Activated B cell treated with CpG ODN at 0.5 μM for 24 hours (primary cell): ENCODE measurements at regions not wholly inside any gene's neighbourhood (a gene's known extent, or its start where the extent isn't known, plus 50 kb on each side); places are given as distances from the start of the nearest gene placed in this dataset.

Source experiments
- ATAC-seq: fragments of 200-7000 bp; cut with Tn5 transposase; one replicate; pipeline ENCODE4 v1.10.0; 2021; ENCODE audit warnings: low read depth, mild to moderate bottlenecking, moderate library complexity
- CTCF ChIA-PET: fragments of 350-600 bp; sonication (Branson Sonifier 250); formaldehyde crosslinking; loops from one replicate; lab custom pipeline; 2021; ENCODE audit warnings: antibody characterized with exemption; lab: Charles Lee
- POLR2A ChIA-PET: fragments of 350-600 bp; sonication (Branson Sonifier 250); formaldehyde crosslinking; loops from one replicate; lab custom pipeline; 2021; ENCODE audit warnings: antibody characterized with exemption; lab: Charles Lee
- DNase-seq: peaks from one replicate; pipeline ENCODE4 v3.0.0; 2022
- H3K27ac Mint-ChIP-seq: one replicate; pipeline ENCODE4 v1.8.0; 2020; ENCODE audit warnings: mixed read lengths
- H3K27me3 Mint-ChIP-seq: one replicate; pipeline ENCODE4 v1.8.0; 2021; ENCODE audit warnings: mixed read lengths
- H3K36me3 Mint-ChIP-seq: one replicate; pipeline ENCODE4 v1.8.0; 2021; ENCODE audit warnings: low read depth, mixed read lengths
- H3K4me1 Mint-ChIP-seq: one replicate; pipeline ENCODE4 v1.8.0; 2021; ENCODE audit warnings: mixed read lengths
- H3K4me3 Mint-ChIP-seq: one replicate; pipeline ENCODE4 v1.8.0; 2020; ENCODE audit warnings: mild to moderate bottlenecking, mixed read lengths
- H3K9me3 Mint-ChIP-seq: one replicate; pipeline ENCODE4 v1.8.0; 2020; ENCODE audit warnings: mixed read lengths
- intact Hi-C: fragments of 100-400 bp; cut with micrococcal nuclease; formaldehyde crosslinking; loops from one replicate; pipeline ENCODE4 v1.15.1; 2024
- TF ChIP-seq, protein P1 (sequence below): fragments of 200-600 bp; IDR thresholded peaks from one replicate; pipeline ENCODE4 v1.8.0; 2022; ENCODE audit warnings: antibody characterized with exemption, mild to moderate bottlenecking

DNA sequence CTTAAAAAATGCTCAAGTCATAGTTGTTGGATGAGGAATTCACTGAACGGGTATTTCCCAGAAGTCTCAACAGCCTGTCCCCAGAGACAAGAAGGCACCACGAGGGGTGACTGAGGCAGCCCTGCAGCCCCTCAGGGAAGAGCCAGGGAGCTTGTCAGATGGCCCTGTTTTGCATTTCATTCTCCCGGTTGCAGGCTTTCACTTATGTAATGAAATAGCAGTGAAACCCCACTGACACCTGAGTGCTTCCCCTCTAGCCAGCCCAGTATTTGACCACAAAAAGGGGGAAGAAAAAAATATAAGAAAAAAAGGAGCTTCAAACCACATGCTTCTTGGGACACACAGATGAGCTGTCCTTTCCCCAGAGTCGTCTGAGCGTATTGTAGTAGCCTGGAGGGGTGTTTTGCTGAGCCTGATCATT, 75.3 kb upstream of the IL12B start:
- TF ChIP-seq, protein P1, sequence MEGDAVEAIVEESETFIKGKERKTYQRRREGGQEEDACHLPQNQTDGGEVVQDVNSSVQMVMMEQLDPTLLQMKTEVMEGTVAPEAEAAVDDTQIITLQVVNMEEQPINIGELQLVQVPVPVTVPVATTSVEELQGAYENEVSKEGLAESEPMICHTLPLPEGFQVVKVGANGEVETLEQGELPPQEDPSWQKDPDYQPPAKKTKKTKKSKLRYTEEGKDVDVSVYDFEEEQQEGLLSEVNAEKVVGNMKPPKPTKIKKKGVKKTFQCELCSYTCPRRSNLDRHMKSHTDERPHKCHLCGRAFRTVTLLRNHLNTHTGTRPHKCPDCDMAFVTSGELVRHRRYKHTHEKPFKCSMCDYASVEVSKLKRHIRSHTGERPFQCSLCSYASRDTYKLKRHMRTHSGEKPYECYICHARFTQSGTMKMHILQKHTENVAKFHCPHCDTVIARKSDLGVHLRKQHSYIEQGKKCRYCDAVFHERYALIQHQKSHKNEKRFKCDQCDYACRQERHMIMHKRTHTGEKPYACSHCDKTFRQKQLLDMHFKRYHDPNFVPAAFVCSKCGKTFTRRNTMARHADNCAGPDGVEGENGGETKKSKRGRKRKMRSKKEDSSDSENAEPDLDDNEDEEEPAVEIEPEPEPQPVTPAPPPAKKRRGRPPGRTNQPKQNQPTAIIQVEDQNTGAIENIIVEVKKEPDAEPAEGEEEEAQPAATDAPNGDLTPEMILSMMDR, result no peak
- H3K36me3 Mint-ChIP-seq, result no peaks in the 10 kb centered on the region
- ChIA-PET CTCF (interaction anchor here (1.2 to 1.4 kb wide), 2 partner anchors 72 to 73 kb away, joined by 4 to 5 read pairs; no protein-coding TSS in a partner anchor), POLR2A (interaction anchor here (0.6 to 1.2 kb wide), 10 partner anchors 20 to 198 kb away, joined by 3 to 6 read pairs (median 4); no protein-coding TSS in a partner anchor)
- peak overlapping the region; percentile 29 for H3K4me3 Mint-ChIP-seq
- peak; percentile 35 for DNase-seq
- peak overlapping the region; percentile 74 for H3K27ac Mint-ChIP-seq
- no peaks in the 10 kb centered on the region for H3K9me3 Mint-ChIP-seq
- ATAC-seq, result peak; percentile 86
- intact Hi-C loops, result loop anchor here (1.0 kb wide), 3 partner anchors 22 to 74 kb away; no protein-coding TSS in a partner anchor
- H3K27me3 Mint-ChIP-seq, result no peaks in the 10 kb centered on the region
- H3K4me1 Mint-ChIP-seq, result peaks cover 47% of the 10 kb centered on the region

DNA sequence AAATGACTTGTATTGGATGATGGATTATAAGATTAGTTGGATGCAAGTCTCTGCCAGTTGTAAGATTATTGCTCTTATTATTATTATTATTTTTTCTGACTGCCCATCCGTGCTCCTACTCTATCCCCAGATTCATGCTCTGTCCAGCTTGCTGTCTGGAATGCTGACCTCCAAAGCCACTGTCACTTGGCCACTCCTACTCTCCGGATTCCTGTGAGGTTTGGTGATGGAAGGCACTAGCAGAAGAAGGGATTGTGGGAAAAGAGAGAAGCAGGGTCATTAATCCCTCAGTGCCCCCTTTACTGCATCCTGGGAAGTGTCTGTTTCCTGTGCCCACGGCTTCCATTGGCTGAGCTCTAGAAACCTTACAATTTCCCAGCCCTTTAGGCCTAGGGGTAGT, 76.3 kb upstream of the IL12B start:
- Mint-ChIP-seq H3K27ac (no peak overlapping the region), H3K36me3 (no peaks in the 10 kb centered on the region), H3K4me1 (peaks cover 54% of the 10 kb centered on the region), H3K27me3 (no peaks in the 10 kb centered on the region), H3K4me3 (no peak overlapping the region), H3K9me3 (no peaks in the 10 kb centered on the region)
- DNase-seq (no peak), ATAC-seq (no peak)
- ChIA-PET POLR2A (interaction anchor here (1.1 kb wide), 1 partner anchor 9 kb away, joined by 4 read pairs; no protein-coding TSS in a partner anchor), CTCF (interaction anchor here (1.4 kb wide), 1 partner anchor 73 kb away, joined by 4 read pairs; no protein-coding TSS in a partner anchor)
- TF ChIP-seq, protein P1, result no peak
- intact Hi-C loops, result no loop called here

DNA sequence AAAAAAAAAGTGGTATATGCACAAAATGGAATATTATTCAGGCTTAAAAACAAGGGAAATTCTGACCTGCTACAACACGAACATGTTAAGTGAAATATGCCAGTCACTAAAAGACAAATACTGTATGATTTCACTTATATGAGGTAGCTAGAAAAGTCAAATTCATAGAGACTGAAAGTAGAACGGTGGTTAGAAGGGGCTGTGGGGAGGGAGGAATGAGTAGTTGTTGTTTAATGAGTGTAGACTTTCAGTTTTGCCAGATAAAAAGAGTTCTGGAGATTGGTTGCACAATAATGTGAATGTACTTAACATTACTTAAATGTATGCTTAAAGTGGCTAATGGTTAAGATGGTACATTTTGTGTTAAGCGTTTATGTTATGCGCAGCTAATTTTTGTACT, 79.5 kb upstream of the IL12B start:
- H3K27ac Mint-ChIP-seq, result no peak overlapping the region
- H3K27me3 Mint-ChIP-seq, result no peaks in the 10 kb centered on the region
- intact Hi-C loops, result no loop called here
- DNase-seq (no peak), ATAC-seq (no peak)
- no peaks in the 10 kb centered on the region for H3K9me3 Mint-ChIP-seq
- TF ChIP-seq, protein P1, result no peak
- peaks cover 67% of the 10 kb centered on the region for H3K4me1 Mint-ChIP-seq
- ChIA-PET POLR2A (interaction anchor here (0.6 to 4.5 kb wide), 5 partner anchors 11 to 48 kb away, joined by 3 to 36 read pairs (median 3); no protein-coding TSS in a partner anchor), CTCF (interaction anchor here (1.2 kb wide), 1 partner anchor 78 kb away, joined by 3 read pairs; no protein-coding TSS in a partner anchor)
- no peaks in the 10 kb centered on the region for H3K36me3 Mint-ChIP-seq
- no peak overlapping the region for H3K4me3 Mint-ChIP-seq

DNA sequence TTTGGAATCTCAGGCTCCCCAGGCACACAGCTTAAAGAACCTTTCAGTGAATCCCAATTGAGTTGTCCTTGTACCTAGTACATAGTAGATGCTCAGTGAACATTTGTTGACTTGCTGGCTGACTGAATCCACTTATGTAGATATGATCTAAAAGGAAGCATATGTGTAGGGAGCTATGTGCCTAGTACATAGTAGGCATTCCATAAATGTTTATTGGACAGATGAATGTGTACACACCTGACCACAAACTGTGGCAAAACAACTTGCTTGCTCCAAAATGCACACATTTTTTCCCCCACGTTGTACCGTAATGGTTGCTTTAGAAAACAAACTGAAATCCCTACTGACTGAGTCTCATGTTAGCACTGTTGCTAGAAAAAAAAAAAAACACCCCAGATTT, 80.2 kb upstream of the IL12B start:
- POLR2A ChIA-PET, result interaction anchor here (0.6 to 4.5 kb wide), 2 partner anchors 17 to 23 kb away, joined by 4 to 36 read pairs; no protein-coding TSS in a partner anchor
- Mint-ChIP-seq H3K27ac (no peak overlapping the region), H3K4me3 (no peak overlapping the region), H3K4me1 (peaks cover 65% of the 10 kb centered on the region), H3K9me3 (no peaks in the 10 kb centered on the region), H3K27me3 (no peaks in the 10 kb centered on the region), H3K36me3 (no peaks in the 10 kb centered on the region)
- CTCF ChIA-PET, result interaction anchor here (1.2 kb wide), 1 partner anchor 79 kb away, joined by 3 read pairs; no protein-coding TSS in a partner anchor
- TF ChIP-seq, protein P1, result no peak
- intact Hi-C loops, result no loop called here
- DNase-seq, result no peak
- no peak for ATAC-seq

DNA sequence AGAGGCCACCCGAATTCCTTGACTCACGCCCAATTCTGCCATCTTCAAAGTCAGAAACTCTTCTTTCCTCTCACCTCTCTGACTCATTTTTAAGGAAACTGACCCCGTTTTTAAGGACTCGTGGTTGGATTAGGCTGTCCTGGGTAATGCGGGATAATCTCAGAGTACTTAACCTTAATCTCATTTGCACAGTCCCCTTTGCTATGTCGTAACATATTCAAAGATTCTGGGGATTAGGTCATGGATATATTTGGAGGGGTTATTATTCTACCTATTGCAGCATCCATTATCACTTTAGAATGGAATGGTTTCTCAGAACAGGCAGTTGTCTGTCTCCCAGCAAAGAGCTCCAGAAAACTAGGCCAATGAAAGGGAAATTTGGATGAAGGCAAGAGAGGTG, 80.8 kb upstream of the IL12B start:
- Mint-ChIP-seq H3K27ac (no peak overlapping the region), H3K9me3 (no peaks in the 10 kb centered on the region), H3K4me1 (peaks cover 61% of the 10 kb centered on the region), H3K4me3 (no peak overlapping the region), H3K36me3 (no peaks in the 10 kb centered on the region), H3K27me3 (no peaks in the 10 kb centered on the region)
- ATAC-seq (no peak), DNase-seq (no peak)
- intact Hi-C loops, result no loop called here
- CTCF ChIA-PET, result interaction anchor here (0.9 to 1.2 kb wide), 2 partner anchors 48 to 79 kb away, joined by 3 read pairs; no protein-coding TSS in a partner anchor
- POLR2A ChIA-PET, result interaction anchor here (1.4 to 4.5 kb wide), 3 partner anchors 17 to 75 kb away, joined by 3 to 36 read pairs (median 7); no protein-coding TSS in a partner anchor
- TF ChIP-seq, protein P1, result no peak
